ENCODE measurements at regions not wholly inside any gene's neighbourhood (a gene's known extent, or its start where the extent isn't known, plus 50 kb on each side); places are given as distances from the start of the nearest gene placed in this dataset.

- H3K79me2 ChIP-seq (ENCODE audit: insufficient read depth, low read length): no peaks in the 10 kb centered on the region
- no peak overlapping the region for H3K9ac ChIP-seq (ENCODE audit: extremely low read depth, insufficient read length, low read length)
- H3K27ac ChIP-seq (ENCODE audit: insufficient read length, low read depth, low read length): no peak overlapping the region
- H4K8ac ChIP-seq (replicated peaks; ENCODE audit: insufficient read length, low read depth, low read length): no peak overlapping the region
- no peak overlapping the region for H3K56ac ChIP-seq (ENCODE audit: insufficient read length, low read depth, low read length)
- H3K27me3 ChIP-seq (ENCODE audit: insufficient read depth, low read length): no peaks in the 10 kb centered on the region; the same call in 1 of the 2 replicates
- no peak overlapping the region for H2BK120ac ChIP-seq (ENCODE audit: low read depth, low read length, poor library complexity, severe bottlenecking)
- Mint-ChIP-seq H3K4me1 (peaks cover 4% of the 10 kb centered on the region in 2 experiments; a peak in 3 of 4 replicates), H3K9me3 (no peaks in the 10 kb centered on the region), H3K4me3 (no peak overlapping the region), H3K36me3 (ENCODE audit: insufficient read depth in 1 of 3, low read depth in 3 of 3) (no peaks in the 10 kb centered on the region), H3K27ac (no peak overlapping the region), H3K27me3 (ENCODE audit: low read depth) (no peaks in the 10 kb centered on the region)
- TF ChIP-seq CTCF (conservative IDR thresholded peaks at IDR 0.05): no peak
- WGBS (ENCODE audit: extremely low coverage, insufficient read length, low lambda C conversion rate): no CpG with 5 or more reads among the region's 2 CpGs
- no peak overlapping the region for H2BK15ac ChIP-seq (ENCODE audit: low read depth, low read length)
- DNase-seq: no peak
- no peak overlapping the region for H3K18ac ChIP-seq (ENCODE audit: insufficient read length, low read depth, low read length)
- H3T11ph ChIP-seq (ENCODE audit: low read length): no peak overlapping the region
- H3K4me2 ChIP-seq (ENCODE audit: insufficient read depth, insufficient read length, low read length): no peak overlapping the region
- H3K23ac ChIP-seq (ENCODE audit: insufficient read length, low read depth, low read length): no peak overlapping the region
- H4K20me1 ChIP-seq (ENCODE audit: control insufficient read depth, insufficient read depth, insufficient read length): no peaks in the 10 kb centered on the region
- no peaks in the 10 kb centered on the region for H3K23me2 ChIP-seq (ENCODE audit: insufficient read length, low read depth, low read length, poor library complexity, severe bottlenecking)
- no peaks in the 10 kb centered on the region for H3K4me1 ChIP-seq (ENCODE audit: insufficient read depth, low read length)
- no peak overlapping the region for H4K5ac ChIP-seq (ENCODE audit: insufficient read length, low read depth, low read length)
- no peak overlapping the region for H3K14ac ChIP-seq (ENCODE audit: insufficient read depth, low read length)
- H3K9me3 ChIP-seq (ENCODE audit: control insufficient read depth, low read depth, low read length): no peaks in the 10 kb centered on the region
- H2BK20ac ChIP-seq (ENCODE audit: low read depth, low read length, poor library complexity, severe bottlenecking): no peak overlapping the region
- no peak overlapping the region for H2BK5ac ChIP-seq (ENCODE audit: insufficient read length, low read length)
- no peak overlapping the region for H2AFZ ChIP-seq (ENCODE audit: low read length)
- H2AK5ac ChIP-seq (ENCODE audit: insufficient read length, low read length): no peak overlapping the region
- H4K91ac ChIP-seq (ENCODE audit: insufficient read length, low read depth, low read length): no peak overlapping the region
- H3K4ac ChIP-seq (ENCODE audit: low read depth, low read length): no peak overlapping the region
- H2BK12ac ChIP-seq (ENCODE audit: insufficient read length, low read depth, low read length): no peak overlapping the region
- no peaks in the 10 kb centered on the region for H3K79me1 ChIP-seq (ENCODE audit: insufficient read depth, low read depth, low read length, poor library complexity, severe bottlenecking)
Observed at GRCh38 chr3:187968883-187969580, 184.9 kb upstream of the LPP start.

Data from H9 (cell line).